GM23248 (cell line): ENCODE measurements at regions not wholly inside any gene's neighbourhood (a gene's known extent, or its start where the extent isn't known, plus 50 kb on each side); places are given as distances from the start of the nearest gene placed in this dataset.

Source experiments
- DNase-seq: peaks from one replicate; pipeline ENCODE4 v3.0.0-alpha.2; 2015
- H2AFZ ChIP-seq: fragments of 200-600 bp; sonication (generic); 2 replicates; pipeline ENCODE4 v1.6.1; 2016; ENCODE audit warnings: antibody characterized with exemption
- H3F3A ChIP-seq: fragments of 200-600 bp; sonication (generic); 2 replicates; pipeline ENCODE4 v1.6.1; 2016; ENCODE audit warnings: mild to moderate bottlenecking, antibody characterized with exemption, mixed run types; ENCODE audit not compliant: insufficient read depth
- H3K27ac ChIP-seq: fragments of 200-600 bp; sonication (generic); 2 replicates; pipeline ENCODE4 v1.5.1; 2016; ENCODE audit warnings: mild to moderate bottlenecking
- H3K27me3 ChIP-seq: fragments of 200-600 bp; sonication (generic); replicated peaks from 2 replicates; pipeline ENCODE4 v1.6.1; 2016; ENCODE audit warnings: mild to moderate bottlenecking; ENCODE audit not compliant: insufficient read depth
- H3K36me3 ChIP-seq: fragments of 200-600 bp; sonication (generic); 2 replicates; pipeline ENCODE4 v1.6.1; 2016; ENCODE audit warnings: low read depth, mild to moderate bottlenecking
- H3K4me1 ChIP-seq: fragments of 200-600 bp; sonication (generic); 2 replicates; pipeline ENCODE4 v1.6.1; 2016; ENCODE audit warnings: mild to moderate bottlenecking; ENCODE audit not compliant: insufficient read depth
- H3K4me2 ChIP-seq: fragments of 200-600 bp; sonication (generic); one replicate; pipeline ENCODE4 v1.6.1; 2016; ENCODE audit warnings: mild to moderate bottlenecking; ENCODE audit not compliant: unreplicated experiment
- H3K4me3 ChIP-seq: fragments of 200-600 bp; sonication (generic); 2 replicates; pipeline ENCODE4 v1.5.1; 2016; ENCODE audit warnings: mild to moderate bottlenecking
- H3K79me2 ChIP-seq: fragments of 200-600 bp; sonication (generic); 2 replicates; pipeline ENCODE4 v1.6.1; 2016; ENCODE audit warnings: mild to moderate bottlenecking; ENCODE audit not compliant: insufficient read depth
- H3K9ac ChIP-seq: fragments of 200-600 bp; sonication (generic); 2 replicates; pipeline ENCODE4 v1.6.1; 2016; ENCODE audit warnings: mild to moderate bottlenecking
- H3K9me2 ChIP-seq: fragments of 200-600 bp; sonication (generic); 2 replicates; pipeline ENCODE4 v1.6.1; 2016; ENCODE audit warnings: mixed run types, mild to moderate bottlenecking, moderate library complexity; ENCODE audit not compliant: insufficient read depth
- H3K9me3 ChIP-seq: fragments of 200-600 bp; sonication (generic); one replicate; pipeline ENCODE4 v1.6.1; 2017; ENCODE audit warnings: low read depth
- H4K20me1 ChIP-seq: fragments of 200-600 bp; sonication (generic); 2 replicates; pipeline ENCODE4 v1.6.0; 2016; ENCODE audit not compliant: insufficient read depth
- EZH2 ChIP-seq: fragments of 200-600 bp; sonication (generic); IDR thresholded peaks from 2 replicates; pipeline ENCODE4 v1.6.1; 2018; ENCODE audit warnings: antibody characterized with exemption, mild to moderate bottlenecking; ENCODE audit not compliant: insufficient read depth, poor library complexity, severe bottlenecking
- EZH2phosphoT487 ChIP-seq: fragments of 200-600 bp; sonication (generic); IDR thresholded peaks from 2 replicates; pipeline ENCODE4 v1.6.1; 2018; ENCODE audit warnings: antibody characterized with exemption, moderate library complexity, mild to moderate bottlenecking, low read depth; ENCODE audit not compliant: insufficient read depth
- WGBS, 2 experiments: methylation state at CpG; one replicate each; pipeline ENCODE4 v1.1.6; 2015 to 2017; ENCODE audit warnings: low lambda C conversion rate in 2 of 2, low coverage in 1 of 2; ENCODE audit errors: missing lambda C conversion rate in 2 of 2; 5-methylcytosine and 5-hydroxymethylcytosine counted together
- in situ Hi-C: fragments of 300-500 bp; cut with MboI; formaldehyde crosslinking; loops from 2 replicates; pipeline ENCODE4 v1.15.0; 2020

GRCh38 chr10:78450807-78451485 is 417.3 kb downstream of the RPS24 start:
- Histone ChIP-seq H3K27ac (no peak overlapping the region), H4K20me1 (no peaks in the 10 kb centered on the region), H3K9ac (no peak overlapping the region), H3K9me2 (no peaks in the 10 kb centered on the region), H3K4me1 (peaks cover 8% of the 10 kb centered on the region; the same call in 1 of the 2 replicates), H3K4me2 (no peak overlapping the region), H3K4me3 (no peak overlapping the region), H3F3A (no peaks in the 10 kb centered on the region), H3K27me3 (no peaks in the 10 kb centered on the region; the same call in 1 of the 2 replicates), H2AFZ (no peak overlapping the region), H3K9me3 (no peaks in the 10 kb centered on the region), H3K36me3 (no peaks in the 10 kb centered on the region), H3K79me2 (no peaks in the 10 kb centered on the region)
- no peak for DNase-seq
- no peak for TF ChIP-seq EZH2phosphoT487
- no peak for TF ChIP-seq EZH2
- 80 to 83% methylated on average over 6 of the region's 6 CpGs for WGBS, 2 experiments
- in situ Hi-C loops: no loop called here

- Histone ChIP-seq H3K9me3 (no peaks in the 10 kb centered on the region), H3K79me2 (no peaks in the 10 kb centered on the region), H3K27me3 (no peaks in the 10 kb centered on the region; the same call in 1 of the 2 replicates), H2AFZ (no peak overlapping the region), H3K4me3 (no peak overlapping the region), H3K9ac (no peak overlapping the region), H3K36me3 (no peaks in the 10 kb centered on the region), H3K4me1 (peaks cover 6% of the 10 kb centered on the region; the same call in 1 of the 2 replicates), H3K4me2 (no peak overlapping the region), H3K9me2 (no peaks in the 10 kb centered on the region), H3F3A (no peaks in the 10 kb centered on the region), H4K20me1 (no peaks in the 10 kb centered on the region), H3K27ac (no peak overlapping the region)
- in situ Hi-C loops: no loop called here
- DNase-seq: no peak
- 59 to 62% methylated on average over 9 to 10 of the region's 10 CpGs for WGBS, 2 experiments
- no peak for TF ChIP-seq EZH2
- TF ChIP-seq EZH2phosphoT487: no peak
Observed at GRCh38 chr10:78451592-78451991, 417.9 kb downstream of the RPS24 start.

- 59 to 62% methylated on average over 7 of the region's 7 CpGs for WGBS, 2 experiments
- Histone ChIP-seq H3K9me3 (no peaks in the 10 kb centered on the region), H3K9ac (no peak overlapping the region), H3K4me2 (no peak overlapping the region), H3K27me3 (no peaks in the 10 kb centered on the region; the same call in 1 of the 2 replicates), H3K36me3 (no peaks in the 10 kb centered on the region), H3K79me2 (no peaks in the 10 kb centered on the region), H3K9me2 (no peaks in the 10 kb centered on the region), H3K4me3 (no peak overlapping the region), H4K20me1 (no peaks in the 10 kb centered on the region), H3K27ac (no peak overlapping the region), H2AFZ (no peak overlapping the region), H3K4me1 (peaks cover 15% of the 10 kb centered on the region), H3F3A (no peaks in the 10 kb centered on the region)
- TF ChIP-seq EZH2: no peak
- no peak for TF ChIP-seq EZH2phosphoT487
- peak; percentile 22 for DNase-seq
- in situ Hi-C loops: no loop called here
Observed at GRCh38 chr10:78454123-78454645, 420.5 kb downstream of the RPS24 start.

GRCh38 chr10:78455236-78455635 is 421.6 kb downstream of the RPS24 start:
- no peaks in the 10 kb centered on the region for H3K36me3 ChIP-seq
- peaks cover 17% of the 10 kb centered on the region for H3K4me1 ChIP-seq
- H3K9ac ChIP-seq: no peak overlapping the region
- no peaks in the 10 kb centered on the region; the same call in 1 of the 2 replicates for H3K27me3 ChIP-seq
- H3K9me2 ChIP-seq: no peaks in the 10 kb centered on the region
- H2AFZ ChIP-seq: no peak overlapping the region
- no peak overlapping the region for H3K27ac ChIP-seq
- no peaks in the 10 kb centered on the region for H3K9me3 ChIP-seq
- H3F3A ChIP-seq: no peaks in the 10 kb centered on the region
- WGBS, 2 experiments: 71 to 75% methylated on average over 8 of the region's 8 CpGs
- DNase-seq: no peak
- H3K4me2 ChIP-seq: no peak overlapping the region
- no peak overlapping the region for H3K4me3 ChIP-seq
- H3K79me2 ChIP-seq: no peaks in the 10 kb centered on the region
- TF ChIP-seq EZH2 (no peak), EZH2phosphoT487 (no peak)
- no peaks in the 10 kb centered on the region for H4K20me1 ChIP-seq
- in situ Hi-C loops: no loop called here
